Effector memory CD4-positive, alpha-beta T cell (primary cell): ENCODE measurements at regions not wholly inside any gene's neighbourhood (a gene's known extent, or its start where the extent isn't known, plus 50 kb on each side); places are given as distances from the start of the nearest gene placed in this dataset.

ENCODE experiments used
- DNase-seq, 3 donors: peaks; one replicate each; pipeline ENCODE4 v3.0.0-alpha.2; 2020
- H3K27ac ChIP-seq: 2 replicates; pipeline ENCODE4 v1.7.0; 2013; ENCODE audit warnings: mild to moderate bottlenecking, low read length, moderate library complexity; ENCODE audit not compliant: insufficient read depth, poor library complexity, severe bottlenecking
- H3K27me3 ChIP-seq: replicated peaks from 2 replicates; pipeline ENCODE4 v1.7.0; 2013; ENCODE audit warnings: mild to moderate bottlenecking, low read length; ENCODE audit not compliant: insufficient read depth, control insufficient read depth, poor library complexity, severe bottlenecking
- H3K36me3 ChIP-seq: 2 replicates; pipeline ENCODE4 v1.7.0; 2013; ENCODE audit warnings: mild to moderate bottlenecking, low read length, moderate library complexity; ENCODE audit not compliant: control insufficient read depth, insufficient read depth
- H3K4me1 ChIP-seq: 2 replicates; pipeline ENCODE4 v1.7.0; 2013; ENCODE audit warnings: low read length, mild to moderate bottlenecking; ENCODE audit not compliant: control insufficient read depth, insufficient read depth, poor library complexity, severe bottlenecking
- H3K4me3 ChIP-seq: 2 replicates; pipeline ENCODE4 v1.7.0; 2013; ENCODE audit warnings: low read length, low read depth, mild to moderate bottlenecking; ENCODE audit not compliant: insufficient read depth, poor library complexity, severe bottlenecking
- H3K9me3 ChIP-seq: 2 replicates; pipeline ENCODE4 v1.7.0; 2013; ENCODE audit warnings: mild to moderate bottlenecking, low read length, moderate library complexity; ENCODE audit not compliant: control insufficient read depth

- Histone ChIP-seq H3K4me3 (no peak overlapping the region), H3K9me3 (no peaks in the 10 kb centered on the region), H3K36me3 (peaks cover 32% of the 10 kb centered on the region), H3K4me1 (no peaks in the 10 kb centered on the region), H3K27me3 (no peaks in the 10 kb centered on the region), H3K27ac (no peak overlapping the region)
- no peak for DNase-seq
Measured at GRCh38 chr12:124407074-124407473, 112.2 kb downstream of the RFLNA start.

- no peak for DNase-seq
- H3K9me3 ChIP-seq, result no peaks in the 10 kb centered on the region
- no peaks in the 10 kb centered on the region for H3K27me3 ChIP-seq
- H3K4me3 ChIP-seq, result no peak overlapping the region
- H3K27ac ChIP-seq, result no peak overlapping the region
- peaks cover 40% of the 10 kb centered on the region for H3K36me3 ChIP-seq
- no peaks in the 10 kb centered on the region for H3K4me1 ChIP-seq
Measured at GRCh38 chr12:124406043-124406442, 111.2 kb downstream of the RFLNA start.

DNA sequence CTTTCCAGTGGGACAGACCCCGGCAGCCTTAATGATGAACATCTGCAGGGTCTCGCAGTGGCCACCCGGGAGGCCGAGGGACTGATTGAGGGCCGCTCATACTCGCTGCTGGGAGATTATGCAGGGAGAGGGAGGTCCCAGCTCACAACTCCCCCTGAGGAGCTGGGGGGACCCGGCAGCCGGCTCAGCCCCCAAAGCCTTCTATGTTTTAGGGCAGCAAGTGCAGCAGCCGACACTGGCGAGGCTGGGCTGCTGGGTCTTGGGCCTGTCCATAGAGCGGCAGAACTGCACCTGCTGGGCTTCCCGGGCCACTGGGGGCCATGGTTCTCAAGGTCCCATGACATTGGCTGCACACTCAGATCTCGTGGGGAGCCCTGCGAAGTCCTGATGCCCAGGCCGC is 110.7 kb downstream of the RFLNA start:
- no peak for DNase-seq
- Histone ChIP-seq H3K36me3 (peaks cover 39% of the 10 kb centered on the region), H3K4me3 (no peak overlapping the region)

DNA sequence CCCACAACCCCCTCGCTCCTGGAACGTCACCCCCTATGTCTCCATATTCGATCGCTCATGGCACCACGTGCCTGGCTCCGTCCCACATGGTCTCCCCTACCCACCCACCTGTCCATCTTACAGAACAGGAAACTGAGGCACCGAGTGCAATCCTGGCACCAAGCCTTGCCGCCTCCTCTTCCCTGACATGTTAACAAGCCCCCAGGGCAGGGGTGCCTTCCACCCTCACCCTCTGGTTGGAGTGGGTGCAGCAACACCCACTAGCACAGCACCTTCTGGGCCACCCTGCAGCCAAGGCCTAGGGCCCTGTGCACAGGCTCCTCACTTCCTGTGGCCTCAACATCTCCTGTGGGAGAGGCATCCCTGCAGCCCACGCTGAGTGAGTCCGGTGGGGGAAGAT is 110.3 kb downstream of the RFLNA start:
- Histone ChIP-seq H3K27me3 (no peaks in the 10 kb centered on the region), H3K27ac (no peak overlapping the region), H3K9me3 (no peaks in the 10 kb centered on the region), H3K4me3 (no peak overlapping the region), H3K36me3 (peaks cover 43% of the 10 kb centered on the region), H3K4me1 (no peaks in the 10 kb centered on the region)
- no peak for DNase-seq

More for the DNA sequence above, 110.7 kb downstream of the RFLNA start:
- Histone ChIP-seq H3K27me3 (no peaks in the 10 kb centered on the region), H3K9me3 (no peaks in the 10 kb centered on the region), H3K27ac (no peak overlapping the region), H3K4me1 (no peaks in the 10 kb centered on the region)

DNA sequence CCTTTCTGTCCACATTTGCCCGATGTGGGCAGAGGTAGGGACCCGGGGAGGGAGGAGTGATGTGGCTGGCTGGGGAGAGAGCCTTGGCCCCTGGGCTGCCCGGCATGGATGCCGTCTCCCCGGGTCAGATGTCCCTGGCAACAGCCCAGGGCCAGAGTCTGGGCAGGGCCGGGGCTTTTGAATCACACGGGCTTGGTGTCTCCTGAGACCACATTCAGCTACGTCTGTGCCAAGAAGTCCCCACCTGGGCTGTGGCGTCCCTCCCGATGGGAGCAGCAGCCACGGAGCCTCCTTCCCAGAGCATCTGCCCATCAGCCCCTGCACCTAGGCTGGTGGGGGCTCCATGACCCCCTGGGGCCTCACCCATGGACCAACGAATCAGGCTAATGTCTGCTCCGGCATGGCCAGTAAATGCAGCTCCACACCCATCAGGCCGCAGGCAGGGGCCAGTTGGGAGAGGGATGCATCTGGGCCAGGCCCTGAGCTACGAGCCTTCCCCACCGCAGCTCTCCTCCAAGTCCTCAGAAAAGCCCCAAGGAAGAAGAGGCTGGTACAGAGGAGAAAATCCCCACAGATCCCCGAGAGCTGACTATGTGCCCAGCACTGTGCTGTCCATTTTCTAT is 109.4 kb downstream of the RFLNA start:
- Histone ChIP-seq H3K36me3 (peaks cover 45% of the 10 kb centered on the region), H3K4me1 (no peaks in the 10 kb centered on the region), H3K27me3 (no peaks in the 10 kb centered on the region), H3K4me3 (no peak overlapping the region), H3K27ac (no peak overlapping the region), H3K9me3 (no peaks in the 10 kb centered on the region)
- DNase-seq, result no peak

GRCh38 chr12:124403273-124403672 is 108.4 kb downstream of the RFLNA start:
- DNase-seq, result no peak
- Histone ChIP-seq H3K27ac (no peak overlapping the region), H3K9me3 (no peaks in the 10 kb centered on the region), H3K27me3 (no peaks in the 10 kb centered on the region), H3K4me1 (no peaks in the 10 kb centered on the region), H3K4me3 (no peak overlapping the region), H3K36me3 (peaks cover 52% of the 10 kb centered on the region)

GRCh38 chr12:124402248-124403066 is 107.6 kb downstream of the RFLNA start:
- H3K9me3 ChIP-seq, result no peaks in the 10 kb centered on the region
- no peak overlapping the region for H3K27ac ChIP-seq
- peaks cover 60% of the 10 kb centered on the region for H3K36me3 ChIP-seq
- no peaks in the 10 kb centered on the region for H3K27me3 ChIP-seq
- DNase-seq, result no peak
- H3K4me1 ChIP-seq, result no peaks in the 10 kb centered on the region
- H3K4me3 ChIP-seq, result no peak overlapping the region

GRCh38 chr12:124401704-124402221 is 106.9 kb downstream of the RFLNA start:
- Histone ChIP-seq H3K4me3 (no peak overlapping the region), H3K36me3 (peaks cover 61% of the 10 kb centered on the region), H3K27ac (no peak overlapping the region), H3K27me3 (no peaks in the 10 kb centered on the region), H3K4me1 (no peaks in the 10 kb centered on the region), H3K9me3 (no peaks in the 10 kb centered on the region)
- DNase-seq, result no peak

DNA sequence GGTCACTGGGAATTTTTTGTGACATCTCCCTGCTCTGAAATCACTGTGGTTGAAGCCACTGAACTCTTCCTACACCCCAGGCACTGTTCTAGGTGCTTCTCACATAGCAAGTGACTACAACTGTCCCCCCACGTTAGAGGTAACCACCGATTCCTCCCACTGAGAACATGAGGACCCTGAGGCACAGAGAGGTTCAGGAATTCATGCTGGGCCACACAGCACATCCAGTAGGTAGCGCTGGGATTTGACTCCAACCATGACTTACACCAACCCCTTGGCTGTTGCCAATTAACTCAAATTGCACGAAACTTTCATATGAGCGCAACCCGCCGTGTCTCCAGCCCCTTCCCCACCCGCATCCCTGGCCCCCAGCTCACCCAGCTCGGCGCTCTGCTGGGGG is 105.2 kb downstream of the RFLNA start:
- Histone ChIP-seq H3K4me3 (no peak overlapping the region), H3K27me3 (no peaks in the 10 kb centered on the region), H3K36me3 (peaks cover 62% of the 10 kb centered on the region), H3K9me3 (no peaks in the 10 kb centered on the region), H3K4me1 (no peaks in the 10 kb centered on the region), H3K27ac (no peak overlapping the region)
- no peak for DNase-seq

DNA sequence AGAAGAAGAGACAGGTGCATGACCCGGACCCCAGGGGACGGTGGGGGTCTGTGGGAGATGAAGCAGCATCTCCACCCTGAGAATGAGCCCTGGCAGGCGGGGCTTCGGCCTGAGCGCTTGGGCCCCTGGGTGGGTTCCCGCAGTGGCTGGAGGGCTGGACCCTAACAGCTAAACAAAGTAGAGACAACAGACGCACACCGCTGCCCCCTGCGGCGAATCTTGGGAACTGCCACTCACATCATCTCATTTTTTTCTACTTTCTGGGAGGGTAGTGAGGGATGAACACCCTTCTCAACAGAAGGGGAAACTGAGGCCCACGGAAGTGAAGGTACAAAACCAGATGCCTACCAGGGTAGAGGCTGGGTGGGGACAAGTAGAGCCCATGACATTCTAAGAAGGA is 104.7 kb downstream of the RFLNA start:
- H3K27ac ChIP-seq, result no peak overlapping the region
- no peaks in the 10 kb centered on the region for H3K27me3 ChIP-seq
- no peak for DNase-seq
- H3K36me3 ChIP-seq, result peaks cover 64% of the 10 kb centered on the region
- H3K9me3 ChIP-seq, result no peaks in the 10 kb centered on the region
- H3K4me1 ChIP-seq, result no peaks in the 10 kb centered on the region
- H3K4me3 ChIP-seq, result no peak overlapping the region
